GM23248 (cell line): ENCODE measurements at regions not wholly inside any gene's neighbourhood (a gene's known extent, or its start where the extent isn't known, plus 50 kb on each side); places are given as distances from the start of the nearest gene placed in this dataset.

Source experiments
- EZH2 ChIP-seq: fragments of 200-600 bp; sonication (generic); IDR thresholded peaks from 2 replicates; pipeline ENCODE4 v1.6.1; 2018; ENCODE audit warnings: antibody characterized with exemption, mild to moderate bottlenecking; ENCODE audit not compliant: insufficient read depth, poor library complexity, severe bottlenecking
- EZH2phosphoT487 ChIP-seq: fragments of 200-600 bp; sonication (generic); IDR thresholded peaks from 2 replicates; pipeline ENCODE4 v1.6.1; 2018; ENCODE audit warnings: antibody characterized with exemption, moderate library complexity, mild to moderate bottlenecking, low read depth; ENCODE audit not compliant: insufficient read depth

- no peak for TF ChIP-seq EZH2
- TF ChIP-seq EZH2phosphoT487, result no peak
Observed at GRCh38 chr1:116287341-116288200, 85.5 kb upstream of the ATP1A1 start.
